ENCODE measurements at regions not wholly inside any gene's neighbourhood (a gene's known extent, or its start where the extent isn't known, plus 50 kb on each side); places are given as distances from the start of the nearest gene placed in this dataset.

DNA sequence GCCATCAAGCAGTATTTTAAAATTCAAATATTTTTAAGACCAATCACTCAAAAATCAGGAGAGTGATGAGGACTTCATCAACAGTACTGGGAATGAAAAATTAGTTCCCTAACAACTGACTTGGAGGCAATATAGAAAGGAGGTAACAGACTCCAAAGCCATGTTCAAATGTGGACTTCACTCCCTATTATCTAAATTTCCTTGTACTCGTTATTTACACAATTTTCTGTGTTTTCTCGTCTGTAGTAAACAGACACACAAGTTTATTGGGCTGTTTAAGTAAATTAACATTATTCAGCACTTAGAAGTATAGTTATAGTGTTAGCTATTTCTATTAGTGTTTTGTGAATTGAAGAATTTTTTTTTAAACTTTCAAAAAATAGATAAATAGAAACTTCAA lies 159.5 kb upstream of the FTMT start:
- TF ChIP-seq SRF (IDR thresholded peaks at IDR 0.05; ENCODE audit: low read depth) (no peak), CBX3 (IDR thresholded peaks at IDR 0.05; ENCODE audit: low read depth) (no peak), EZH2phosphoT487 (IDR thresholded peaks at IDR 0.05; ENCODE audit: borderline replicate concordance) (no peak), POLR2A (IDR thresholded peaks at IDR 0.05; ENCODE audit: borderline replicate concordance, extremely low read depth, insufficient read depth, insufficient read length) (no peak), ZFX (IDR thresholded peaks at IDR 0.05) (no peak), ZNF274 (IDR thresholded peaks at IDR 0.05; ENCODE audit: low read depth, low read length) (no peak), EZH2 (IDR thresholded peaks at IDR 0.05) (no peak), SIN3A (IDR thresholded peaks at IDR 0.05; ENCODE audit: low read depth) (no peak), RAD21 (IDR thresholded peaks at IDR 0.05; ENCODE audit: low read depth) (no peak), YY1 (IDR thresholded peaks at IDR 0.05; ENCODE audit: extremely low read depth, insufficient replicate concordance, low read depth, low read length) (no peak), TCF7L2 (IDR thresholded peaks at IDR 0.05; ENCODE audit: borderline replicate concordance, extremely low read depth, insufficient read depth, insufficient read length) (no peak), POLR2AphosphoS5 (IDR thresholded peaks at IDR 0.05; ENCODE audit: low read depth, low read length) (no peak), ATF3 (IDR thresholded peaks at IDR 0.05) (no peak), CEBPB (IDR thresholded peaks at IDR 0.05; ENCODE audit: low read depth) (no peak), MAX (IDR thresholded peaks at IDR 0.05) (no peak)
- TF ChIP-seq, protein P1, sequence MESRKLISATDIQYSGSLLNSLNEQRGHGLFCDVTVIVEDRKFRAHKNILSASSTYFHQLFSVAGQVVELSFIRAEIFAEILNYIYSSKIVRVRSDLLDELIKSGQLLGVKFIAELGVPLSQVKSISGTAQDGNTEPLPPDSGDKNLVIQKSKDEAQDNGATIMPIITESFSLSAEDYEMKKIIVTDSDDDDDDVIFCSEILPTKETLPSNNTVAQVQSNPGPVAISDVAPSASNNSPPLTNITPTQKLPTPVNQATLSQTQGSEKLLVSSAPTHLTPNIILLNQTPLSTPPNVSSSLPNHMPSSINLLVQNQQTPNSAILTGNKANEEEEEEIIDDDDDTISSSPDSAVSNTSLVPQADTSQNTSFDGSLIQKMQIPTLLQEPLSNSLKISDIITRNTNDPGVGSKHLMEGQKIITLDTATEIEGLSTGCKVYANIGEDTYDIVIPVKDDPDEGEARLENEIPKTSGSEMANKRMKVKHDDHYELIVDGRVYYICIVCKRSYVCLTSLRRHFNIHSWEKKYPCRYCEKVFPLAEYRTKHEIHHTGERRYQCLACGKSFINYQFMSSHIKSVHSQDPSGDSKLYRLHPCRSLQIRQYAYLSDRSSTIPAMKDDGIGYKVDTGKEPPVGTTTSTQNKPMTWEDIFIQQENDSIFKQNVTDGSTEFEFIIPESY (IDR thresholded peaks at IDR 0.05; ENCODE audit: extremely low read depth, insufficient replicate concordance, low read length) = no peak
- TF ChIP-seq, protein P2, sequence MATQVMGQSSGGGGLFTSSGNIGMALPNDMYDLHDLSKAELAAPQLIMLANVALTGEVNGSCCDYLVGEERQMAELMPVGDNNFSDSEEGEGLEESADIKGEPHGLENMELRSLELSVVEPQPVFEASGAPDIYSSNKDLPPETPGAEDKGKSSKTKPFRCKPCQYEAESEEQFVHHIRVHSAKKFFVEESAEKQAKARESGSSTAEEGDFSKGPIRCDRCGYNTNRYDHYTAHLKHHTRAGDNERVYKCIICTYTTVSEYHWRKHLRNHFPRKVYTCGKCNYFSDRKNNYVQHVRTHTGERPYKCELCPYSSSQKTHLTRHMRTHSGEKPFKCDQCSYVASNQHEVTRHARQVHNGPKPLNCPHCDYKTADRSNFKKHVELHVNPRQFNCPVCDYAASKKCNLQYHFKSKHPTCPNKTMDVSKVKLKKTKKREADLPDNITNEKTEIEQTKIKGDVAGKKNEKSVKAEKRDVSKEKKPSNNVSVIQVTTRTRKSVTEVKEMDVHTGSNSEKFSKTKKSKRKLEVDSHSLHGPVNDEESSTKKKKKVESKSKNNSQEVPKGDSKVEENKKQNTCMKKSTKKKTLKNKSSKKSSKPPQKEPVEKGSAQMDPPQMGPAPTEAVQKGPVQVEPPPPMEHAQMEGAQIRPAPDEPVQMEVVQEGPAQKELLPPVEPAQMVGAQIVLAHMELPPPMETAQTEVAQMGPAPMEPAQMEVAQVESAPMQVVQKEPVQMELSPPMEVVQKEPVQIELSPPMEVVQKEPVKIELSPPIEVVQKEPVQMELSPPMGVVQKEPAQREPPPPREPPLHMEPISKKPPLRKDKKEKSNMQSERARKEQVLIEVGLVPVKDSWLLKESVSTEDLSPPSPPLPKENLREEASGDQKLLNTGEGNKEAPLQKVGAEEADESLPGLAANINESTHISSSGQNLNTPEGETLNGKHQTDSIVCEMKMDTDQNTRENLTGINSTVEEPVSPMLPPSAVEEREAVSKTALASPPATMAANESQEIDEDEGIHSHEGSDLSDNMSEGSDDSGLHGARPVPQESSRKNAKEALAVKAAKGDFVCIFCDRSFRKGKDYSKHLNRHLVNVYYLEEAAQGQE (IDR thresholded peaks at IDR 0.05; ENCODE audit: low read depth) = no peak
- TF ChIP-seq, protein P3, sequence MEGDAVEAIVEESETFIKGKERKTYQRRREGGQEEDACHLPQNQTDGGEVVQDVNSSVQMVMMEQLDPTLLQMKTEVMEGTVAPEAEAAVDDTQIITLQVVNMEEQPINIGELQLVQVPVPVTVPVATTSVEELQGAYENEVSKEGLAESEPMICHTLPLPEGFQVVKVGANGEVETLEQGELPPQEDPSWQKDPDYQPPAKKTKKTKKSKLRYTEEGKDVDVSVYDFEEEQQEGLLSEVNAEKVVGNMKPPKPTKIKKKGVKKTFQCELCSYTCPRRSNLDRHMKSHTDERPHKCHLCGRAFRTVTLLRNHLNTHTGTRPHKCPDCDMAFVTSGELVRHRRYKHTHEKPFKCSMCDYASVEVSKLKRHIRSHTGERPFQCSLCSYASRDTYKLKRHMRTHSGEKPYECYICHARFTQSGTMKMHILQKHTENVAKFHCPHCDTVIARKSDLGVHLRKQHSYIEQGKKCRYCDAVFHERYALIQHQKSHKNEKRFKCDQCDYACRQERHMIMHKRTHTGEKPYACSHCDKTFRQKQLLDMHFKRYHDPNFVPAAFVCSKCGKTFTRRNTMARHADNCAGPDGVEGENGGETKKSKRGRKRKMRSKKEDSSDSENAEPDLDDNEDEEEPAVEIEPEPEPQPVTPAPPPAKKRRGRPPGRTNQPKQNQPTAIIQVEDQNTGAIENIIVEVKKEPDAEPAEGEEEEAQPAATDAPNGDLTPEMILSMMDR (IDR thresholded peaks at IDR 0.05 in 2 of 3, conservative IDR thresholded peaks at IDR 0.05 in 1 of 3; ENCODE audit: borderline replicate concordance in 1 of 3, insufficient read depth in 1 of 3, low read depth in 2 of 3, low read length in 2 of 3) = no peak
- ChIA-PET POLR2A (no interaction called here), RAD21 (ENCODE audit: low non-redundant PET in 1 of 2, low total read pairs in 2 of 2, uncharacterized antibody in 2 of 2, unreplicated experiment in 2 of 2) (no interaction called here), CTCF (no interaction called here)
- Histone ChIP-seq H4K20me1 (ENCODE audit: insufficient read depth) (no peaks in the 10 kb centered on the region), H3K9ac (ENCODE audit: low read length) (no peak overlapping the region), H3K9me3 (ENCODE audit: control insufficient read depth in 1 of 2, insufficient read depth in 1 of 2, low read depth in 1 of 2, low read length in 2 of 2) (no peaks in the 10 kb centered on the region), H3K4me3 (replicated peaks in 1 of 2; ENCODE audit: low read depth in 1 of 2, low read length in 2 of 2) (no peak overlapping the region), H3K27ac (ENCODE audit: low read depth, low read length) (no peak overlapping the region), H3K79me2 (ENCODE audit: insufficient read depth, low read length) (no peaks in the 10 kb centered on the region), H3K9me2 (ENCODE audit: insufficient read depth) (no peaks in the 10 kb centered on the region), H3K36me3 (ENCODE audit: control insufficient read depth in 1 of 2, insufficient read depth in 2 of 2, low read length in 2 of 2) (no peaks in the 10 kb centered on the region), H3K27me3 (ENCODE audit: insufficient read depth, low read length) (no peaks in the 10 kb centered on the region), H3K4me1 (ENCODE audit: control insufficient read depth in 1 of 2, insufficient read depth in 2 of 2, low read length in 2 of 2) (no peaks in the 10 kb centered on the region), H2AFZ (ENCODE audit: low read depth, low read length, poor library complexity, severe bottlenecking) (no peak overlapping the region), H3K4me2 (ENCODE audit: low read length) (no peak overlapping the region)
- ATAC-seq (no peak), DNase-seq (ENCODE audit: low read depth, low spot score) (no peak)
- intact Hi-C loops (cut with micrococcal nuclease) = no loop called here
- BruUV-seq (replicated peaks) = no TSS peak

Measured in HCT116 (cell line).